ENCODE measurements at regions not wholly inside any gene's neighbourhood (a gene's known extent, or its start where the extent isn't known, plus 50 kb on each side); places are given as distances from the start of the nearest gene placed in this dataset.

- H3K9ac ChIP-seq (ENCODE audit: low read depth, low read length): no peak overlapping the region
- no peak overlapping the region for H3K4me3 ChIP-seq (ENCODE audit: low read depth, low read length)
- H3K4me1 ChIP-seq (ENCODE audit: control insufficient read depth, insufficient read depth, low read length): no peaks in the 10 kb centered on the region
- H3K36me3 ChIP-seq (ENCODE audit: control insufficient read depth, insufficient read depth, low read length): no peaks in the 10 kb centered on the region
- no peaks in the 10 kb centered on the region for H3K27me3 ChIP-seq (ENCODE audit: control insufficient read depth, insufficient read depth, low read length)
- H3K9me3 ChIP-seq (ENCODE audit: control insufficient read depth, insufficient read depth, low read length): no peaks in the 10 kb centered on the region
These were observed 384.7 kb downstream of the DMRT2 start for GRCh38 chr9:1434811-1435210.

- Histone ChIP-seq H3K27me3 (ENCODE audit: control insufficient read depth, insufficient read depth, low read length) (no peaks in the 10 kb centered on the region), H3K9me3 (ENCODE audit: control insufficient read depth, insufficient read depth, low read length) (no peaks in the 10 kb centered on the region), H3K4me3 (ENCODE audit: low read depth, low read length) (no peak overlapping the region), H3K9ac (ENCODE audit: low read depth, low read length) (no peak overlapping the region), H3K36me3 (ENCODE audit: control insufficient read depth, insufficient read depth, low read length) (no peaks in the 10 kb centered on the region), H3K4me1 (ENCODE audit: control insufficient read depth, insufficient read depth, low read length) (no peaks in the 10 kb centered on the region)
These were observed 390.1 kb downstream of the DMRT2 start for GRCh38 chr9:1440256-1440655.

- no peaks in the 10 kb centered on the region for H3K36me3 ChIP-seq (ENCODE audit: control insufficient read depth, insufficient read depth, low read length)
- no peaks in the 10 kb centered on the region for H3K27me3 ChIP-seq (ENCODE audit: control insufficient read depth, insufficient read depth, low read length)
- H3K4me1 ChIP-seq (ENCODE audit: control insufficient read depth, insufficient read depth, low read length): no peaks in the 10 kb centered on the region
- no peaks in the 10 kb centered on the region for H3K9me3 ChIP-seq (ENCODE audit: control insufficient read depth, insufficient read depth, low read length)
- H3K4me3 ChIP-seq (ENCODE audit: low read depth, low read length): no peak overlapping the region
- H3K9ac ChIP-seq (ENCODE audit: low read depth, low read length): no peak overlapping the region
These were observed 391.9 kb downstream of the DMRT2 start for GRCh38 chr9:1442105-1442504.

- Histone ChIP-seq H3K9me3 (ENCODE audit: control insufficient read depth, insufficient read depth, low read length) (no peaks in the 10 kb centered on the region), H3K36me3 (ENCODE audit: control insufficient read depth, insufficient read depth, low read length) (no peaks in the 10 kb centered on the region), H3K4me3 (ENCODE audit: low read depth, low read length) (no peak overlapping the region), H3K27me3 (ENCODE audit: control insufficient read depth, insufficient read depth, low read length) (no peaks in the 10 kb centered on the region), H3K9ac (ENCODE audit: low read depth, low read length) (no peak overlapping the region), H3K4me1 (ENCODE audit: control insufficient read depth, insufficient read depth, low read length) (no peaks in the 10 kb centered on the region)
These were observed 393.3 kb downstream of the DMRT2 start for GRCh38 chr9:1443450-1443849.

- no peak overlapping the region for H3K4me3 ChIP-seq (ENCODE audit: low read depth, low read length)
- no peaks in the 10 kb centered on the region for H3K27me3 ChIP-seq (ENCODE audit: control insufficient read depth, insufficient read depth, low read length)
- H3K9me3 ChIP-seq (ENCODE audit: control insufficient read depth, insufficient read depth, low read length): no peaks in the 10 kb centered on the region
- H3K4me1 ChIP-seq (ENCODE audit: control insufficient read depth, insufficient read depth, low read length): no peaks in the 10 kb centered on the region
- H3K36me3 ChIP-seq (ENCODE audit: control insufficient read depth, insufficient read depth, low read length): no peaks in the 10 kb centered on the region
- H3K9ac ChIP-seq (ENCODE audit: low read depth, low read length): no peak overlapping the region
These were observed 396.5 kb downstream of the DMRT2 start for GRCh38 chr9:1446671-1447070.

GRCh38 chr9:1453636-1454035 is 403.5 kb downstream of the DMRT2 start:
- Histone ChIP-seq H3K9ac (ENCODE audit: low read depth, low read length) (no peak overlapping the region), H3K9me3 (ENCODE audit: control insufficient read depth, insufficient read depth, low read length) (no peaks in the 10 kb centered on the region), H3K27me3 (ENCODE audit: control insufficient read depth, insufficient read depth, low read length) (no peaks in the 10 kb centered on the region), H3K36me3 (ENCODE audit: control insufficient read depth, insufficient read depth, low read length) (no peaks in the 10 kb centered on the region), H3K4me3 (ENCODE audit: low read depth, low read length) (no peak overlapping the region), H3K4me1 (ENCODE audit: control insufficient read depth, insufficient read depth, low read length) (no peaks in the 10 kb centered on the region)

GRCh38 chr9:1454211-1454610 is 404.1 kb downstream of the DMRT2 start:
- Histone ChIP-seq H3K27me3 (ENCODE audit: control insufficient read depth, insufficient read depth, low read length) (no peaks in the 10 kb centered on the region), H3K9ac (ENCODE audit: low read depth, low read length) (no peak overlapping the region), H3K9me3 (ENCODE audit: control insufficient read depth, insufficient read depth, low read length) (no peaks in the 10 kb centered on the region), H3K36me3 (ENCODE audit: control insufficient read depth, insufficient read depth, low read length) (no peaks in the 10 kb centered on the region), H3K4me1 (ENCODE audit: control insufficient read depth, insufficient read depth, low read length) (no peaks in the 10 kb centered on the region), H3K4me3 (ENCODE audit: low read depth, low read length) (no peak overlapping the region)

GRCh38 chr9:1454616-1455347 is 404.6 kb downstream of the DMRT2 start:
- no peaks in the 10 kb centered on the region for H3K4me1 ChIP-seq (ENCODE audit: control insufficient read depth, insufficient read depth, low read length)
- no peaks in the 10 kb centered on the region for H3K27me3 ChIP-seq (ENCODE audit: control insufficient read depth, insufficient read depth, low read length)

GRCh38 chr9:1455766-1456165 is 405.6 kb downstream of the DMRT2 start:
- H3K4me1 ChIP-seq (ENCODE audit: control insufficient read depth, insufficient read depth, low read length): no peaks in the 10 kb centered on the region
- H3K4me3 ChIP-seq (ENCODE audit: low read depth, low read length): no peak overlapping the region
- H3K9ac ChIP-seq (ENCODE audit: low read depth, low read length): no peak overlapping the region
- no peaks in the 10 kb centered on the region for H3K9me3 ChIP-seq (ENCODE audit: control insufficient read depth, insufficient read depth, low read length)
- H3K36me3 ChIP-seq (ENCODE audit: control insufficient read depth, insufficient read depth, low read length): no peaks in the 10 kb centered on the region
- H3K27me3 ChIP-seq (ENCODE audit: control insufficient read depth, insufficient read depth, low read length): no peaks in the 10 kb centered on the region

More at GRCh38 chr9:1454616-1455347, 404.6 kb downstream of the DMRT2 start:
- Histone ChIP-seq H3K9ac (ENCODE audit: low read depth, low read length) (no peak overlapping the region), H3K36me3 (ENCODE audit: control insufficient read depth, insufficient read depth, low read length) (no peaks in the 10 kb centered on the region), H3K9me3 (ENCODE audit: control insufficient read depth, insufficient read depth, low read length) (no peaks in the 10 kb centered on the region), H3K4me3 (ENCODE audit: low read depth, low read length) (no peak overlapping the region)

GRCh38 chr9:1456301-1457024 is 406.3 kb downstream of the DMRT2 start:
- H3K27me3 ChIP-seq (ENCODE audit: control insufficient read depth, insufficient read depth, low read length): no peaks in the 10 kb centered on the region
- H3K9me3 ChIP-seq (ENCODE audit: control insufficient read depth, insufficient read depth, low read length): no peaks in the 10 kb centered on the region
- no peaks in the 10 kb centered on the region for H3K4me1 ChIP-seq (ENCODE audit: control insufficient read depth, insufficient read depth, low read length)
- H3K9ac ChIP-seq (ENCODE audit: low read depth, low read length): no peak overlapping the region
- no peak overlapping the region for H3K4me3 ChIP-seq (ENCODE audit: low read depth, low read length)
- no peaks in the 10 kb centered on the region for H3K36me3 ChIP-seq (ENCODE audit: control insufficient read depth, insufficient read depth, low read length)

GRCh38 chr9:1457460-1457859 is 407.3 kb downstream of the DMRT2 start:
- Histone ChIP-seq H3K9me3 (ENCODE audit: control insufficient read depth, insufficient read depth, low read length) (no peaks in the 10 kb centered on the region), H3K4me3 (ENCODE audit: low read depth, low read length) (no peak overlapping the region), H3K36me3 (ENCODE audit: control insufficient read depth, insufficient read depth, low read length) (no peaks in the 10 kb centered on the region), H3K27me3 (ENCODE audit: control insufficient read depth, insufficient read depth, low read length) (no peaks in the 10 kb centered on the region), H3K4me1 (ENCODE audit: control insufficient read depth, insufficient read depth, low read length) (no peaks in the 10 kb centered on the region), H3K9ac (ENCODE audit: low read depth, low read length) (no peak overlapping the region)

- H3K4me3 ChIP-seq (ENCODE audit: low read depth, low read length): no peak overlapping the region
- H3K36me3 ChIP-seq (ENCODE audit: control insufficient read depth, insufficient read depth, low read length): no peaks in the 10 kb centered on the region
- no peak overlapping the region for H3K9ac ChIP-seq (ENCODE audit: low read depth, low read length)
- H3K4me1 ChIP-seq (ENCODE audit: control insufficient read depth, insufficient read depth, low read length): no peaks in the 10 kb centered on the region
- no peaks in the 10 kb centered on the region for H3K9me3 ChIP-seq (ENCODE audit: control insufficient read depth, insufficient read depth, low read length)
- H3K27me3 ChIP-seq (ENCODE audit: control insufficient read depth, insufficient read depth, low read length): no peaks in the 10 kb centered on the region
These were observed 408.3 kb downstream of the DMRT2 start for GRCh38 chr9:1458503-1458902.
